GM10248 (cell line): ENCODE measurements at regions not wholly inside any gene's neighbourhood (a gene's known extent, or its start where the extent isn't known, plus 50 kb on each side); places are given as distances from the start of the nearest gene placed in this dataset.

Source experiments
- CTCF ChIA-PET: fragments of 300-600 bp; sonication (Branson Sonifier 250); formaldehyde crosslinking; extraction: SDS; loops from one replicate; lab custom pipeline; 2021; ENCODE audit warnings: antibody characterized with exemption; lab: Yijun Ruan, JAX
- POLR2A ChIA-PET: fragments of 350-650 bp; sonication (Branson Sonifier 250); formaldehyde crosslinking; extraction: SDS; loops from one replicate; lab custom pipeline; 2020; ENCODE audit warnings: antibody characterized with exemption; lab: Yijun Ruan, JAX
- DNase-seq: peaks from one replicate; pipeline ENCODE4 v3.0.0; 2012; ENCODE audit errors: extremely low spot score
- CTCF ChIP-seq: IDR thresholded peaks from 2 replicates; pipeline ENCODE4 v1.5.1; 2012; ENCODE audit warnings: mild to moderate bottlenecking, low read depth; ENCODE audit errors: extremely low read depth, missing control alignments, control extremely low read depth

DNA sequence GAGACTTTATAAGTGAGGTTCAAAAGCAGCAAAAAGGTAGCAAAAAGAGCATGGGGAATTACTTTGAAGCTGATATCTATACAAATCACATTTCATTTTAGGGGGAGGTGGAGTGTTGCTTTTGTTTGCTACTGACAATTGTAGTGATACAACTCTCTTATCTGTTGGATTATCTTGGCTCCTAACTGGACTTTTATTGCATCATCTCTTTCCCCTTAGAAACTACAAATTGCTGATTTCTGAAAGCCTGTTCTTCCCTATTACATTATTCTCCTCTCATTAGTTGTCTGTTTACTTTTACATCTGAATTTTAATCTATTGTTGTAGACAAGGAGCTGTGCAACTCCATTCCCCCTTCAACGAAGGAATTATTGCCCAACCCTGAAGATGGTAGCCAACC, 75.0 kb upstream of the GNPDA2 start:
- POLR2A ChIA-PET: no interaction called here
- no peak for TF ChIP-seq CTCF
- CTCF ChIA-PET: no interaction called here
- DNase-seq: no peak

GRCh38 chr4:44791831-44792230, 65.5 kb upstream of the GNPDA2 start:
- TF ChIP-seq CTCF: no peak
- DNase-seq: no peak
- POLR2A ChIA-PET: no interaction called here
- CTCF ChIA-PET: interaction anchor here (0.7 to 0.8 kb wide), 2 partner anchors 12 to 18 kb away, joined by 3 read pairs; no protein-coding TSS in a partner anchor

GRCh38 chr4:44777115-44777514, 50.8 kb upstream of the GNPDA2 start:
- CTCF ChIA-PET: interaction anchor here (1.1 kb wide), 1 partner anchor 17 kb away, joined by 3 read pairs; no protein-coding TSS in a partner anchor
- TF ChIP-seq CTCF: no peak
- no peak for DNase-seq
- POLR2A ChIA-PET: no interaction called here
